Heart right ventricle (tissue), 16 donors: ENCODE measurements at regions not wholly inside any gene's neighbourhood (a gene's known extent, or its start where the extent isn't known, plus 50 kb on each side); places are given as distances from the start of the nearest gene placed in this dataset.

Experiments
- ATAC-seq, 8 donors: fragments of 200-7000 bp; cut with Tn5 transposase; one replicate each; pipeline ENCODE4 v1.9.1; 2020; ENCODE audit warnings: mild to moderate bottlenecking in 8 of 8, moderate library complexity in 8 of 8, moderate number of reproducible peaks in 1 of 8
- DNase-seq, 2 donors: peaks; one replicate each; pipeline ENCODE4 v3.0.0-alpha.2; 2020
- H3K27ac ChIP-seq, 10 donors: fragments of 200-600 bp; sonication (generic) in 2 of 10; one replicate each; pipeline versions ENCODE4 v1.5.0 to v1.8.0; 2020 to 2022; ENCODE audit warnings: mild to moderate bottlenecking in 3 of 10
- H3K27me3 ChIP-seq, 7 donors: fragments of 200-600 bp; one replicate each; pipeline ENCODE4 v1.8.0; 2021 to 2022; ENCODE audit warnings: mild to moderate bottlenecking in 2 of 7
- H3K36me3 ChIP-seq, 9 donors: fragments of 200-600 bp; sonication (generic) in 1 of 9; one replicate each; pipeline versions ENCODE4 v1.5.0 to v1.8.0; 2020 to 2022; ENCODE audit warnings: mild to moderate bottlenecking in 2 of 9
- H3K4me1 ChIP-seq, 9 donors: fragments of 200-600 bp; sonication (generic) in 1 of 9; one replicate each; pipeline versions ENCODE4 v1.5.0 to v1.8.0; 2020 to 2022; ENCODE audit warnings: mild to moderate bottlenecking in 4 of 9
- H3K4me3 ChIP-seq, 10 donors: fragments of 200-600 bp; sonication (generic) in 2 of 10; one replicate each; pipeline versions ENCODE4 v1.5.0 to v1.8.0; 2020 to 2022; ENCODE audit warnings: mild to moderate bottlenecking in 7 of 10, moderate library complexity in 2 of 10
- H3K9me3 ChIP-seq, 11 donors: fragments of 200-600 bp in 10 of 11; sonication (generic) in 2 of 11; one replicate each; pipeline versions ENCODE4 v1.5.0 to v1.8.0; 2013 to 2022; ENCODE audit warnings: mild to moderate bottlenecking in 2 of 11, control low read depth in 1 of 11, moderate library complexity in 1 of 11
- CTCF ChIP-seq, 9 donors: fragments of 200-600 bp; sonication (generic) in 2 of 9; IDR thresholded peaks; one replicate each; pipeline versions ENCODE4 v1.5.0 to v1.8.0; 2021 to 2022; ENCODE audit warnings: antibody characterized with exemption in 9 of 9, mild to moderate bottlenecking in 5 of 9, moderate library complexity in 1 of 9
- WGBS, 2 donors: extraction: QIAGEN DNeasy Blood & Tissue Kit; methylation state at CpG; one replicate each; pipeline ENCODE4 v1.1.7; 2013; ENCODE audit warnings: inconsistent platforms in 1 of 2; 5-methylcytosine and 5-hydroxymethylcytosine counted together
- intact Hi-C, 10 donors: fragments of 100-400 bp; cut with DNase I; formaldehyde crosslinking; loops; one replicate each; pipeline versions ENCODE4 v1.11.1 to v1.14.2; 2022
- donor health status: Arrhythmogenic right ventricular cardiomyopathy.
- donor health status: ischemic (EF 13 %, LVEDD 7.1; RV severe dilation, severe dysfunction).
- donor health status: healthy with polysubstance abuse.
- donor health status: DM: no; HTN: yes; CAD: no.
- donor health status: DM: no; HTN: no; CAD: no.
- donor health status: ischemic (EF 25% LVEDD 6.9; RV normal size, moderate dysfunction).
- donor health status: ischemic (EF 25% LVEDD 5.7; RV mildly dilated, moderate dysfunction).
- donor health status: healthy.
- donor health status: DM: yes; HTN: yes; CAD: no.
- donor health status: Ischemic cardiomyopathy.
- donor health status: ischemic (EF 35%, LVEDD 5.7; RV mildly dilated, moderate dysfunction).
- donor health status: nonischemic (EF 11% LVEDD 7.7; RV severe dilation, severe dysfunction).
- donor health status: DM: yes; HTN: yes; CAD: no.
- donor health status: PGD.
- donor health status: ischemic (EF 29% LVEDD 5.4; RV normal size, mild dysfunction).
- donor health status: nonischemic (EF 23%, LVEDD 6.1; RV moderate dilation, normal function).

GRCh38 chrX:147846676-147847075, 65.0 kb upstream of the FMR1 start:
- TF ChIP-seq CTCF (IDR thresholded peaks at IDR 0.05) = no peak
- intact Hi-C loops = no loop called here
- 40 to 60% methylated on average over 3 of the region's 3 CpGs for WGBS, 2 donors
- ATAC-seq (no peak), DNase-seq (no peak)
- Histone ChIP-seq H3K36me3 (no peaks in the 10 kb centered on the region), H3K27ac (no peak overlapping the region), H3K4me1 (no peaks in the 10 kb centered on the region), H3K4me3 (no peak overlapping the region), H3K27me3 (no peaks in the 10 kb centered on the region), H3K9me3 (no peaks in the 10 kb centered on the region)

- 35 to 43% methylated on average over 7 of the region's 7 CpGs for WGBS, 2 donors
- no peaks in the 10 kb centered on the region for H3K4me1 ChIP-seq
These were observed 63.7 kb upstream of the FMR1 start for GRCh38 chrX:147847999-147848398.

GRCh38 chrX:147848543-147849443, 62.9 kb upstream of the FMR1 start:
- 53 to 62% methylated on average over 2 of the region's 2 CpGs for WGBS, 2 donors

More at GRCh38 chrX:147847999-147848398, 63.7 kb upstream of the FMR1 start:
- Histone ChIP-seq H3K36me3 (no peaks in the 10 kb centered on the region), H3K27me3 (no peaks in the 10 kb centered on the region), H3K27ac (no peak overlapping the region), H3K4me3 (no peak overlapping the region), H3K9me3 (no peaks in the 10 kb centered on the region)
- intact Hi-C loops = no loop called here
- DNase-seq (no peak), ATAC-seq (no peak)
- TF ChIP-seq CTCF (IDR thresholded peaks at IDR 0.05) = no peak

GRCh38 chrX:147850875-147851274, 60.8 kb upstream of the FMR1 start:
- 75 to 79% methylated on average over 3 of the region's 3 CpGs for WGBS, 2 donors
- no peak overlapping the region for H3K27ac ChIP-seq
- DNase-seq (no peak), ATAC-seq (no peak)
- H3K36me3 ChIP-seq = no peaks in the 10 kb centered on the region
- no peaks in the 10 kb centered on the region for H3K4me1 ChIP-seq
- no peaks in the 10 kb centered on the region for H3K9me3 ChIP-seq
- H3K27me3 ChIP-seq = no peaks in the 10 kb centered on the region
- intact Hi-C loops = no loop called here
- no peak for TF ChIP-seq CTCF (IDR thresholded peaks at IDR 0.05)
- H3K4me3 ChIP-seq = no peak overlapping the region

More at GRCh38 chrX:147848543-147849443, 62.9 kb upstream of the FMR1 start:
- no peak overlapping the region for H3K4me3 ChIP-seq
- H3K36me3 ChIP-seq = no peaks in the 10 kb centered on the region
- no peak for DNase-seq
- H3K4me1 ChIP-seq = no peaks in the 10 kb centered on the region
- no peaks in the 10 kb centered on the region for H3K27me3 ChIP-seq
- intact Hi-C loops = no loop called here
- H3K27ac ChIP-seq = no peak overlapping the region
- no peaks in the 10 kb centered on the region for H3K9me3 ChIP-seq
- ATAC-seq = no peak
- no peak for TF ChIP-seq CTCF (IDR thresholded peaks at IDR 0.05)
